ENCODE measurements at regions not wholly inside any gene's neighbourhood (a gene's known extent, or its start where the extent isn't known, plus 50 kb on each side); places are given as distances from the start of the nearest gene placed in this dataset.

GRCh38 chr16:66247516-66248481 lies 118.7 kb upstream of the CDH5 start:
- no peak for TF ChIP-seq CTCF (IDR thresholded peaks at IDR 0.05; ENCODE audit: insufficient read depth, low read depth, low read length)
- TF ChIP-seq EZH2 (IDR thresholded peaks at IDR 0.05; ENCODE audit: insufficient read depth, low read length), result no peak
